ENCODE measurements at regions not wholly inside any gene's neighbourhood (a gene's known extent, or its start where the extent isn't known, plus 50 kb on each side); places are given as distances from the start of the nearest gene placed in this dataset.

DNA sequence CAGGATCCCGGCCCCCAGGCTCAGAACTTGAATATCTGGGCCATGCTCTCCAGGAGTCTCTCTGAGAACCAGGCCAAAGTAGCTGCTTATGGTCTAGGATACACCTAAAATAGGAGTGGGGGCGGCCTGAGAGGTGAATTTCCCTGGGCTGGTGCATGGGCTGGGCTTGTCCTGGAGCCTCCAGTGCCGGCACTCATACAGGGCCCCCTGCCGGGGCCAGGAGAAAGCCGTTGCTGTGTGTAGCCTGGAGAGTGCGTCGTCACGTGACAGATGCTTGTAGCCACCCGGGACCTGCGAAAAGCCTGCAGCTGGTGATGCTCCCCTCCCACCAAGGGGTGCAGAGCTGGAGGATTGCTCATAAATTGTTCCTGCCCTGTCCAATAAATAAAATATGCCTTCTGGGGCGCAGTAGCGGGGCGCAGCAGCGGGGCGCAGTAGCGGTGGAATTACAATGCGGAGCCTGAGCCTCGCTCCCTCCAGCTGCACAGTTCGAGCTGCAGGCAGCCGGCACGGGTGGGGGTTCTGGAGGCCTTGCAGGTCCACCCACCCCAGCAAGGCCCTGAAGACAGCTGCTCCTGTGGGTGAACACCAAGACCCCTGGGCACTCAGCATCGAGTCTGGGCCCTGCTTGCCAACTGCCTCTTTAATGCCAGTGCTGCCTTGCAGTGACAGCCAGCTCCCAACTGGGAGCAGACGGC lies 289.9 kb downstream of the NDUFA10 start (continued):
- TF ChIP-seq, protein P1, sequence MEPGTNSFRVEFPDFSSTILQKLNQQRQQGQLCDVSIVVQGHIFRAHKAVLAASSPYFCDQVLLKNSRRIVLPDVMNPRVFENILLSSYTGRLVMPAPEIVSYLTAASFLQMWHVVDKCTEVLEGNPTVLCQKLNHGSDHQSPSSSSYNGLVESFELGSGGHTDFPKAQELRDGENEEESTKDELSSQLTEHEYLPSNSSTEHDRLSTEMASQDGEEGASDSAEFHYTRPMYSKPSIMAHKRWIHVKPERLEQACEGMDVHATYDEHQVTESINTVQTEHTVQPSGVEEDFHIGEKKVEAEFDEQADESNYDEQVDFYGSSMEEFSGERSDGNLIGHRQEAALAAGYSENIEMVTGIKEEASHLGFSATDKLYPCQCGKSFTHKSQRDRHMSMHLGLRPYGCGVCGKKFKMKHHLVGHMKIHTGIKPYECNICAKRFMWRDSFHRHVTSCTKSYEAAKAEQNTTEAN (CRISPR knock-in tag; IDR thresholded peaks at IDR 0.05), result no peak
- TF ChIP-seq SAFB (IDR thresholded peaks at IDR 0.05; ENCODE audit: borderline replicate concordance, low read depth, low read length), result no peak

GRCh38 chr2:239734436-239735005 lies 290.6 kb downstream of the NDUFA10 start:
- no peak for FAIRE-seq
- no peaks in the 10 kb centered on the region for H3K9me3 ChIP-seq (replicated peaks; ENCODE audit: control insufficient read depth, insufficient read depth, low read depth, low read length)
- CTCF ChIA-PET (ENCODE audit: low intra/inter-chr PET ratio), result no interaction called here

More at GRCh38 chr2:239734436-239735005, 290.6 kb downstream of the NDUFA10 start:
- POLR2A ChIA-PET, result no interaction called here
- WGBS (ENCODE audit: insufficient coverage, low coverage, missing lambda C conversion rate), result 9% methylated on average over 4 of the region's 8 CpGs
- H4K20me1 ChIP-seq (replicated peaks; ENCODE audit: control insufficient read depth, insufficient read depth, low read length), result no peaks in the 10 kb centered on the region
- intact Hi-C loops (cut with micrococcal nuclease), result no loop called here
- H3K9ac ChIP-seq (ENCODE audit: insufficient read depth in 1 of 2, low read depth in 2 of 2, low read length in 2 of 2), result no peak overlapping the region
- H3K4me1 ChIP-seq (replicated peaks in 1 of 2; ENCODE audit: control insufficient read depth in 2 of 2, insufficient read depth in 2 of 2, low read length in 2 of 2), result no peaks in the 10 kb centered on the region; a peak in 1 of 5 replicates
- no peak overlapping the region for H2AFZ ChIP-seq (ENCODE audit: low read depth, low read length)
- H3K27ac ChIP-seq (ENCODE audit: extremely low read depth, low read depth, low read length), result no peak overlapping the region
- H3K79me2 ChIP-seq (ENCODE audit: control insufficient read depth, insufficient read depth, low read length), result no peaks in the 10 kb centered on the region
- TF ChIP-seq PML (IDR thresholded peaks at IDR 0.05; ENCODE audit: low read length) (no peak), CAMTA2 (CRISPR knock-in tag; conservative IDR thresholded peaks at IDR 0.05) (no peak), MCM2 (IDR thresholded peaks at IDR 0.05; ENCODE audit: low read depth) (no peak), ELF4 (CRISPR knock-in tag; IDR thresholded peaks at IDR 0.05) (no peak), NR3C1 (CRISPR knock-in tag; IDR thresholded peaks at IDR 0.05) (no peak), SMAD4 (CRISPR knock-in tag; conservative IDR thresholded peaks at IDR 0.05) (no peak), ZNF324 (CRISPR knock-in tag; IDR thresholded peaks at IDR 0.05) (no peak), NFIC (IDR thresholded peaks at IDR 0.05) (no peak), ZFP91 (CRISPR knock-in tag; IDR thresholded peaks at IDR 0.05) (no peak), ZNF217 (CRISPR knock-in tag; IDR thresholded peaks at IDR 0.05) (no peak), NUFIP1 (IDR thresholded peaks at IDR 0.05; ENCODE audit: partially characterized antibody) (no peak), ATF1 (CRISPR knock-in tag; IDR thresholded peaks at IDR 0.05) (no peak), ATF1 (tag; IDR thresholded peaks at IDR 0.05) (no peak), DMBX1 (CRISPR knock-in tag; IDR thresholded peaks at IDR 0.05; ENCODE audit: borderline replicate concordance) (no peak), CREM (IDR thresholded peaks at IDR 0.05; ENCODE audit: low read depth) (no peak)
- H3K27me3 ChIP-seq (ENCODE audit: control insufficient read depth in 2 of 2, insufficient read depth in 2 of 2, low read length in 2 of 2), result peaks cover 0 to 15% of the 10 kb centered on the region in 2 experiments; a peak in 2 of 5 replicates
- no peaks in the 10 kb centered on the region for H3K36me3 ChIP-seq (ENCODE audit: control insufficient read depth, insufficient read depth, low read length)
- no peak overlapping the region for H3K4me3 ChIP-seq
- H3K9me1 ChIP-seq (ENCODE audit: control insufficient read depth, insufficient read depth, low read length), result no peaks in the 10 kb centered on the region
- no peak for DNase-seq (ENCODE audit: extremely low read depth in 1 of 4, low spot score in 3 of 4)
- no peak overlapping the region for H3K4me2 ChIP-seq (ENCODE audit: insufficient read depth, low read length)
- no TSS peak for BruUV-seq (replicated peaks)
- in situ Hi-C loops (cut with MboI), result no loop called here
- no peak for ATAC-seq
